AG10803 (cell line): ENCODE measurements at regions not wholly inside any gene's neighbourhood (a gene's known extent, or its start where the extent isn't known, plus 50 kb on each side); places are given as distances from the start of the nearest gene placed in this dataset.

Experiments
- DNase-seq: peaks from one replicate; pipeline ENCODE4 v3.0.0; 2010; ENCODE audit warnings: low read depth
- H3K4me3 ChIP-seq: 2 replicates; pipeline ENCODE4 v1.5.1; 2011; ENCODE audit warnings: mild to moderate bottlenecking, low read length, control low read depth
- CTCF ChIP-seq: conservative IDR thresholded peaks from 2 replicates; pipeline ENCODE4 v1.5.1; 2011; ENCODE audit warnings: mild to moderate bottlenecking, low read length, control low read depth, inconsistent platforms

- no peak overlapping the region for H3K4me3 ChIP-seq
- no peak for DNase-seq
- no peak for TF ChIP-seq CTCF
Observed at GRCh38 chr20:54774426-54774825, 299.0 kb downstream of the DOK5 start.

GRCh38 chr20:54773643-54774000 is 298.2 kb downstream of the DOK5 start:
- no peak for TF ChIP-seq CTCF
- DNase-seq, result no peak
- H3K4me3 ChIP-seq, result no peak overlapping the region

GRCh38 chr20:54772893-54773642 is 297.7 kb downstream of the DOK5 start:
- TF ChIP-seq CTCF, result no peak
- no peak overlapping the region for H3K4me3 ChIP-seq
- no peak for DNase-seq

- H3K4me3 ChIP-seq, result no peak overlapping the region
- DNase-seq, result no peak
- TF ChIP-seq CTCF, result no peak
Observed at GRCh38 chr20:54766483-54766882, 291.1 kb downstream of the DOK5 start.

- TF ChIP-seq CTCF, result no peak
- no peak overlapping the region for H3K4me3 ChIP-seq
- DNase-seq, result no peak
Observed at GRCh38 chr20:54763366-54763765, 288.0 kb downstream of the DOK5 start.

- TF ChIP-seq CTCF, result no peak
- H3K4me3 ChIP-seq, result no peak overlapping the region
- DNase-seq, result no peak
Observed at GRCh38 chr20:54759589-54759988, 284.2 kb downstream of the DOK5 start.

- H3K4me3 ChIP-seq, result no peak overlapping the region
- DNase-seq, result no peak
- TF ChIP-seq CTCF, result no peak
Observed at GRCh38 chr20:54746796-54747195, 271.4 kb downstream of the DOK5 start.
